Liver (tissue), 7 donors: ENCODE measurements at regions not wholly inside any gene's neighbourhood (a gene's known extent, or its start where the extent isn't known, plus 50 kb on each side); places are given as distances from the start of the nearest gene placed in this dataset.
"Not testable (repeated sequence)": the region's sequence is repeated elsewhere in the genome, so short reads cannot be mapped to it uniquely, and the experiment has no call there.

Source experiments
- DNase-seq: peaks from one replicate; pipeline ENCODE4 v3.0.0-alpha.2; 2017; ENCODE audit warnings: low spot score
- H3K27ac ChIP-seq, 2 donors: one replicate each; pipeline ENCODE4 v1.7.0; 2013; ENCODE audit warnings: inconsistent platforms in 2 of 2, low read length in 2 of 2, control low read depth in 1 of 2, low read depth in 1 of 2, mild to moderate bottlenecking in 1 of 2
- H3K27me3 ChIP-seq, 4 donors: one replicate each; pipeline versions ENCODE4 v1.6.1 to v1.7.0; 2013; ENCODE audit warnings: low read length in 3 of 4, inconsistent platforms in 1 of 4, mild to moderate bottlenecking in 1 of 4, moderate library complexity in 1 of 4; ENCODE audit not compliant: control insufficient read depth in 4 of 4, insufficient read depth in 4 of 4
- H3K36me3 ChIP-seq, 4 donors: one replicate each; pipeline versions ENCODE4 v1.6.1 to v1.7.0; 2013; ENCODE audit warnings: low read length in 3 of 4, mild to moderate bottlenecking in 3 of 4, low read depth in 1 of 4, moderate library complexity in 1 of 4; ENCODE audit not compliant: control insufficient read depth in 4 of 4, insufficient read depth in 3 of 4
- H3K4me1 ChIP-seq, 4 donors: one replicate each; pipeline versions ENCODE4 v1.6.1 to v1.7.0; 2013; ENCODE audit warnings: low read length in 3 of 4, mild to moderate bottlenecking in 3 of 4, moderate library complexity in 1 of 4; ENCODE audit not compliant: control insufficient read depth in 4 of 4, insufficient read depth in 4 of 4
- H3K4me3 ChIP-seq, 3 donors: one replicate each; pipeline versions ENCODE4 v1.6.1 to v1.7.0; 2013; ENCODE audit warnings: low read length in 3 of 3, control low read depth in 1 of 3, low read depth in 1 of 3, mild to moderate bottlenecking in 1 of 3
- H3K9ac ChIP-seq, 2 donors: one replicate each; pipeline ENCODE4 v1.7.0; 2013; ENCODE audit warnings: low read length in 2 of 2, mild to moderate bottlenecking in 2 of 2, moderate library complexity in 2 of 2, control low read depth in 1 of 2, low read depth in 1 of 2
- H3K9me3 ChIP-seq, 4 donors: one replicate each; pipeline versions ENCODE4 v1.6.1 to v1.7.0; 2013; ENCODE audit warnings: low read length in 3 of 4; ENCODE audit not compliant: control insufficient read depth in 4 of 4
- EGR1 ChIP-seq, 2 donors: IDR thresholded peaks; 2 replicates each; pipeline ENCODE4 v1.6.1; 2016 to 2018; ENCODE audit warnings: antibody characterized with exemption in 2 of 2, low read depth in 2 of 2
- FOXA1 ChIP-seq: IDR thresholded peaks from 2 replicates; pipeline ENCODE4 v1.6.1; 2016; ENCODE audit warnings: antibody characterized with exemption
- FOXA2 ChIP-seq: IDR thresholded peaks from 2 replicates; pipeline ENCODE4 v1.6.1; 2016; ENCODE audit warnings: antibody characterized with exemption
- HNF4A ChIP-seq, 2 donors: conservative IDR thresholded peaks; 2 replicates each; pipeline ENCODE4 v1.6.1; 2016; ENCODE audit warnings: antibody characterized with exemption in 2 of 2, mild to moderate bottlenecking in 2 of 2
- NR2F2 ChIP-seq: IDR thresholded peaks from 2 replicates; pipeline ENCODE4 v1.6.1; 2016; ENCODE audit warnings: antibody characterized with exemption
- RXRA ChIP-seq, 2 donors: IDR thresholded peaks; 2 replicates each; pipeline ENCODE4 v1.6.1; 2017 to 2018; ENCODE audit warnings: antibody characterized with exemption in 2 of 2, mild to moderate bottlenecking in 1 of 2
- SP1 ChIP-seq: IDR thresholded peaks from 2 replicates; pipeline ENCODE4 v1.6.1; 2018; ENCODE audit warnings: antibody characterized with exemption, mild to moderate bottlenecking
- TAF1 ChIP-seq: conservative IDR thresholded peaks from 2 replicates; pipeline ENCODE4 v1.6.1; 2016; ENCODE audit warnings: antibody characterized with exemption, mild to moderate bottlenecking
- YY1 ChIP-seq: IDR thresholded peaks from 2 replicates; pipeline ENCODE4 v1.6.1; 2016; ENCODE audit warnings: antibody characterized with exemption, mild to moderate bottlenecking
- WGBS: extraction: QIAGEN DNeasy Blood & Tissue Kit; methylation state at CpG from one replicate; pipeline ENCODE4 v1.1.7; 2013; 5-methylcytosine and 5-hydroxymethylcytosine counted together
- TF ChIP-seq, protein P1 (sequence below): IDR thresholded peaks from 2 replicates; pipeline ENCODE4 v1.6.1; 2016; ENCODE audit warnings: antibody characterized with exemption
- donor health status: healthy.
- donor health status: healthy.
- donor health status: healthy.
- donor health status: healthy.

DNA sequence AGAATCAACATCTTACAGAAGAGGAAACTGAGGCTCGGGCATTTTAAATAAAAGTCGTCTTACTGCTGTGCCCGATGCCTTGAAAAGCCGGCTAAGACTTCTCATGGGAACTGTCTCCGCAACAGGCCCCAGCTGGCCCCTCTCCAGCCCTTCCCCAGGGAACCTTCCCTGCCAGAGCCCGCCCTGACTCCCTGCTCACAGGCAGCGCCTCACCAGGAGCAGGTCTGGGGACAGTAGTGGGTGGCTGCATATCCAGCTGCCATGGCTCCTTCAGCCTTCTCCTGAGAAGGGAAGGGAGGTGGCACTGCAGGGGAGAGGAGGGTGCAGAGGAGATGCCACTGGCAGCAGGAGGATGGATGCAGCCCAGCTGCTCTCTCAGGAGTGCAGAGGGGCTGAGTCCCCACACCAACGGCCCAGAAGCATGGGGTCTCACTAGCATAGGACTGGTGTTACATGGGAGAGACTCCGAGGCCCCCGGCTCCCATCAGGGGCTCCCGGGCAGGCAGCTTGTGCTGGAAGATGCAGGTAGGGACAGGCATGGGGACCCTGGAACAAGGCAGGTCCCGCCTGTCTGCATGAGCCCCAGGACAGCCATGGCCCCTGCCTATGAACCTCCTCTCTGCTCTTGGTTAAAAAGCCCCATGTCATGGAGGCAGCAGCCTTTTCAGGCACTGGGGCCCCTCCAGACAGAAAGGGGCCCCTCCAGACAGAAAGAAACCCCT, 216.4 kb upstream of the SGCG start:
- TF ChIP-seq NR2F2 = no peak
- TF ChIP-seq TAF1 = no peak
- TF ChIP-seq HNF4A (conservative IDR thresholded peaks at IDR 0.05) = no peak
- no peak for TF ChIP-seq FOXA2
- no peak for TF ChIP-seq YY1
- TF ChIP-seq, protein P1, sequence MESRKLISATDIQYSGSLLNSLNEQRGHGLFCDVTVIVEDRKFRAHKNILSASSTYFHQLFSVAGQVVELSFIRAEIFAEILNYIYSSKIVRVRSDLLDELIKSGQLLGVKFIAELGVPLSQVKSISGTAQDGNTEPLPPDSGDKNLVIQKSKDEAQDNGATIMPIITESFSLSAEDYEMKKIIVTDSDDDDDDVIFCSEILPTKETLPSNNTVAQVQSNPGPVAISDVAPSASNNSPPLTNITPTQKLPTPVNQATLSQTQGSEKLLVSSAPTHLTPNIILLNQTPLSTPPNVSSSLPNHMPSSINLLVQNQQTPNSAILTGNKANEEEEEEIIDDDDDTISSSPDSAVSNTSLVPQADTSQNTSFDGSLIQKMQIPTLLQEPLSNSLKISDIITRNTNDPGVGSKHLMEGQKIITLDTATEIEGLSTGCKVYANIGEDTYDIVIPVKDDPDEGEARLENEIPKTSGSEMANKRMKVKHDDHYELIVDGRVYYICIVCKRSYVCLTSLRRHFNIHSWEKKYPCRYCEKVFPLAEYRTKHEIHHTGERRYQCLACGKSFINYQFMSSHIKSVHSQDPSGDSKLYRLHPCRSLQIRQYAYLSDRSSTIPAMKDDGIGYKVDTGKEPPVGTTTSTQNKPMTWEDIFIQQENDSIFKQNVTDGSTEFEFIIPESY = no peak
- TF ChIP-seq SP1 = no peak
- TF ChIP-seq RXRA (IDR thresholded peaks at IDR 0.05) = no peak
- TF ChIP-seq EGR1 (IDR thresholded peaks at IDR 0.05; ENCODE audit: low read depth in 2 of 2) = no peak
- no peak for TF ChIP-seq FOXA1
- DNase-seq = no peak

DNA sequence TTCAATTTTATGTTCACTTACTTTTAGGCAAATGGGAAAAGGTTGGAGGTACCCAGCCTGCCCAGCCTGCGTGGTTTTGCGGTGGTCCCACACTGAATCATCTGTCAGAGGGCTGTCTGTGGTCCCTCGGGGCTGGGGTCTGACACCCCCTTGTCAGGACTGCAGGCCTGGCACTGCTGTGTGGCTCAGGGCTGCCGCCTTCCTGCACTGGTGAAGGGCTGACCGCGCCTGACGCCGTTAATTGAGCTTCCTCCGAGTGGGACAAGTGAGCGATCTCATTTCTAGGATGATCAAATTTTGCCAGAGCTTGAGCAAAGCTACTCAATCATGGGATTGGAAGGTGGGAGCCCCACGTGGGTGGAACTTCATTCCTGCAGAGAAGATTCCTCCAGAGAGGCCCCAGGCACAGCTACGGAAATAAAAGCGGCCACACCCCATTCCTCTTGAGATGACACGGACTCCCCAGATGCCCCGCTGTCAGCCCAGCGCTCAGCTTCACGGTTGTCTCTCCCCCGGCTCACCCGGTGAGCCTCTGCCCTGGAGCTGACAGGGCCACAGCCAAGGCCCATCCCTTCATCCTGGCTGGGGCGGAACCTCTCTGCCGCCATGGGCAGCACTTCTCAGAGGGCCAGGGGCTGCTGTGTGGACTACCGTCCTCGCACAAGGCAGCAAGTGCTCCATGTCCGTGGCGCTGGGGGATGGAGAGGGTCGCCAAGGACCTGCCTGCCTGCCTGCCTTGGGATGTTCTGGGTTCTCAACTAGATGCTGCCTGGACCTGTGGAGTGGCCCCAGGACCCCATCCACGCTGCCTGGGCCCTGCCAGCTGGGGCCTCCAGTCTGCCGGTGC, 215.5 kb upstream of the SGCG start:
- H3K9ac ChIP-seq, DNase-seq: not testable (repeated sequence)
- WGBS = 82% methylated on average over 28 of the region's 28 CpGs

More for the DNA sequence above, 216.4 kb upstream of the SGCG start:
- Histone ChIP-seq H3K9me3 (no peaks in the 10 kb centered on the region), H3K36me3 (no peaks in the 10 kb centered on the region), H3K4me1 (no peaks in the 10 kb centered on the region), H3K4me3 (no peak overlapping the region), H3K27ac (no peak overlapping the region), H3K27me3 (no peaks in the 10 kb centered on the region), H3K9ac (no peak overlapping the region)
- 76% methylated on average over 12 of the region's 12 CpGs for WGBS

GRCh38 chr13:22965858-22966239, 214.9 kb upstream of the SGCG start:
- H3K9me3 ChIP-seq, H3K9ac ChIP-seq, H3K36me3 ChIP-seq, H3K27me3 ChIP-seq, H3K4me1 ChIP-seq, H3K27ac ChIP-seq, H3K4me3 ChIP-seq, DNase-seq: not testable (repeated sequence)
- WGBS = 85% methylated on average over 7 of the region's 8 CpGs

More for the DNA sequence above, 215.5 kb upstream of the SGCG start:
- H3K9me3 ChIP-seq, H3K36me3 ChIP-seq, H3K27me3 ChIP-seq, H3K27ac ChIP-seq, H3K4me1 ChIP-seq, H3K4me3 ChIP-seq: not testable (repeated sequence)

GRCh38 chr13:22966753-22967152, 214.0 kb upstream of the SGCG start:
- H3K27me3 ChIP-seq, H3K9ac ChIP-seq, H3K36me3 ChIP-seq, H3K4me1 ChIP-seq, H3K27ac ChIP-seq, H3K4me3 ChIP-seq, H3K9me3 ChIP-seq, DNase-seq: not testable (repeated sequence)
- 92% methylated on average over 13 of the region's 13 CpGs for WGBS
